ENCODE measurements at regions not wholly inside any gene's neighbourhood (a gene's known extent, or its start where the extent isn't known, plus 50 kb on each side); places are given as distances from the start of the nearest gene placed in this dataset.

DNA sequence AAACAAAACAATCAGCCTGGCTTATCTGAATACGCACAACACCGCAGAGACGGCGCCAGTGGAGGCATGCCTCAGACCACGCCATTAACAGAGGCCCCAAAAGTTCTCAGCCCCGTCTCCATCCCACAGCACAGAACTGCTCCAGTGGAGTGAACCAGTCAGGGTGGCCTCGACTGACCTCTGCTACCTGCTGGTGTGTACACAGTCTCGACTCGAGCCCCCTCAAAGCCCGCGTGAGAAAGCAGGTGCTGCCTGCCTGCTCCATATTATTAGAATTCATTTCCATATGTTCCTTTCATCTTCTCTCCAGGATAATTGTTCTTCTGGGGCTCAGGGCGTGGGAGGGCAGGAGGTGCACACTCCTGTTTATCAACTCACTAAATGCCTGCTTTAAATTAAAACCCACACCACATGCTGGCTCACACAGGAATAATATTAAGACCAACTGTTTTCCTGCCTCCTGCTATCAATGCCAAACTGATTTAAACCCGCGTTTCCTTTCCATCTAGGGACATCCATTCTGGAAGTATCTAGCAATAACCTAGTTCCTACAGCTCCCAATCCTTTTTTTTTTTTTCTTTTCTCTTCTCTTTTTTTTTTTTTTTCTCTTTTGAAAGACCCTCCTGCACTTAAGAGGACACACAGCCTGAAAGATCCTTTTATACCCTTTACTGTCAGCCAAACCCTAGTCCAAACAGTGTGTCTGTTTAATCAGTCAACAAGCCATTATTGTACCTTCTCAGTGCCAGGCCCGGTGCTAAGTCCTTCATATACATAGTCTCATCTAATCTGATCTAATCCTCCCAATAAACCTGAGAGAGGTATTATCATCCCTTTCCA lies 101.2 kb downstream of the TLE3 start:
- TF ChIP-seq ELF4 (IDR thresholded peaks at IDR 0.05) = no peak
- TF ChIP-seq FOXA1 (IDR thresholded peaks at IDR 0.05) = no peak
- no peak for TF ChIP-seq PKNOX1 (IDR thresholded peaks at IDR 0.05)
- TF ChIP-seq HDGF (IDR thresholded peaks at IDR 0.05; ENCODE audit: borderline replicate concordance) = no peak
- TF ChIP-seq ZNF384 (IDR thresholded peaks at IDR 0.05) = no peak
- no peak for TF ChIP-seq SP1 (IDR thresholded peaks at IDR 0.05)
- TF ChIP-seq L3MBTL2 (conservative IDR thresholded peaks at IDR 0.05) = no peak
- no peak for TF ChIP-seq SUZ12 (IDR thresholded peaks at IDR 0.05)
- no peak for TF ChIP-seq FOXM1 (IDR thresholded peaks at IDR 0.05; ENCODE audit: borderline replicate concordance)
- TF ChIP-seq CTBP1 (IDR thresholded peaks at IDR 0.05; ENCODE audit: borderline replicate concordance) = no peak
- TF ChIP-seq BHLHE40 (IDR thresholded peaks at IDR 0.05; ENCODE audit: borderline replicate concordance) = no peak
- no peak for TF ChIP-seq FOXK2 (IDR thresholded peaks at IDR 0.05)
- TF ChIP-seq TARDBP (IDR thresholded peaks at IDR 0.05) = no peak
- no peak for DNase-seq (ENCODE audit: extremely low spot score)
- POLR2A ChIA-PET = no interaction called here
- CTCF ChIA-PET = no interaction called here

GRCh38 chr15:69997161-69997485 lies 100.6 kb downstream of the TLE3 start:
- DNase-seq (ENCODE audit: extremely low spot score) = no peak
- CTCF ChIA-PET = no interaction called here
- no peak for TF ChIP-seq ELF4 (IDR thresholded peaks at IDR 0.05)
- POLR2A ChIA-PET = no interaction called here

All from HEK293T (cell line).